GM12878 (cell line): ENCODE measurements at regions not wholly inside any gene's neighbourhood (a gene's known extent, or its start where the extent isn't known, plus 50 kb on each side); places are given as distances from the start of the nearest gene placed in this dataset.

Source experiments
- ATAC-seq: fragments of 200-7000 bp; cut with Tn5 transposase; 3 replicates; pipeline ENCODE4 v1.9.1; 2020; ENCODE audit warnings: mild to moderate bottlenecking, moderate library complexity
- BruUV-seq: library from RNA; stranded (reverse); fragments of 400-500 nt; replicated peaks from 2 replicates; lab custom pipeline; 2021; lab: Mats Ljungman, UMichigan
- CTCF ChIA-PET: fragments of 300-600 bp; sonication (Branson Sonifier 250); formaldehyde crosslinking; extraction: SDS; loops from one replicate; lab custom pipeline; 2021; ENCODE audit warnings: inconsistent platforms; lab: Yijun Ruan, JAX
- POLR2A ChIA-PET: fragments of 350-600 bp; formaldehyde crosslinking; extraction: SDS; loops from one replicate; lab custom pipeline; 2021; ENCODE audit warnings: inconsistent platforms; lab: Charles Lee
- RAD21 ChIA-PET: fragments of 300-600 bp; sonication (Branson Sonifier 250); formaldehyde crosslinking; loops from one replicate; lab custom pipeline; 2023; ENCODE audit warnings: antibody characterized with exemption; ENCODE audit not compliant: unreplicated experiment; lab: Charles Lee
- SMC1A ChIA-PET: fragments of 300-600 bp; sonication (Branson Sonifier 250); formaldehyde crosslinking; loops from one replicate; lab custom pipeline; 2023; ENCODE audit not compliant: unreplicated experiment, uncharacterized antibody; lab: Charles Lee
- DNase-seq: peaks from one replicate; pipeline ENCODE4 v3.0.0-alpha.2; 2011; ENCODE audit warnings: low read depth, low spot score
- FAIRE-seq: peaks from 3 replicates; lab custom pipeline; 2011; peaks lifted over from hg19 to GRCh38; lab: Jason Lieb, UNC
- H2AFZ ChIP-seq: 2 replicates; pipeline ENCODE4 v1.6.0; 2011; ENCODE audit warnings: low read depth, low read length, control low read depth; ENCODE audit not compliant: control insufficient read depth
- H3K27ac ChIP-seq: 2 replicates; pipeline ENCODE4 v1.5.1; 2011; ENCODE audit warnings: control low read depth; ENCODE audit not compliant: control insufficient read depth, insufficient read depth
- H3K27me3 ChIP-seq, 2 experiments: replicated peaks in 1 of 2; 2 replicates each; pipeline versions ENCODE4 v1.6.0 to v1.6.1; 2011; ENCODE audit warnings: low read length in 1 of 2; ENCODE audit not compliant: control insufficient read depth in 2 of 2, insufficient read depth in 2 of 2
- H3K36me3 ChIP-seq, 2 experiments: 2 replicates each; pipeline ENCODE4 v1.5.1; 2011; ENCODE audit warnings: low read length in 1 of 2; ENCODE audit not compliant: control insufficient read depth in 2 of 2, insufficient read depth in 2 of 2
- H3K4me1 ChIP-seq: 2 replicates; pipeline ENCODE4 v1.6.1; 2011; ENCODE audit warnings: mild to moderate bottlenecking, low read length, moderate library complexity, mixed read lengths; ENCODE audit not compliant: control insufficient read depth, insufficient read depth
- H3K4me2 ChIP-seq: 2 replicates; pipeline ENCODE4 v1.6.0; 2011; ENCODE audit warnings: control low read depth; ENCODE audit not compliant: control insufficient read depth, insufficient read depth
- H3K4me3 ChIP-seq: fragments of 200-600 bp; sonication (generic); 2 replicates; pipeline ENCODE4 v1.5.1; 2016
- H3K79me2 ChIP-seq: 2 replicates; pipeline ENCODE4 v1.6.0; 2011; ENCODE audit warnings: low read length; ENCODE audit not compliant: control insufficient read depth, insufficient read depth
- H3K9ac ChIP-seq: 2 replicates; pipeline ENCODE4 v1.8.0; 2011; ENCODE audit warnings: low read length, control low read depth, mixed read lengths; ENCODE audit not compliant: control insufficient read depth, insufficient read depth
- H3K9me3 ChIP-seq: replicated peaks from 3 replicates; pipeline ENCODE4 v1.5.1; 2011; ENCODE audit warnings: mild to moderate bottlenecking, low read length; ENCODE audit not compliant: control insufficient read depth, insufficient read depth
- H4K20me1 ChIP-seq: 2 replicates; pipeline ENCODE4 v1.6.0; 2011; ENCODE audit not compliant: control insufficient read depth, insufficient read depth
- CHD1 ChIP-seq: IDR thresholded peaks from 2 replicates; pipeline ENCODE4 v1.6.1; 2012; ENCODE audit warnings: low read depth, low read length, improper control_type of control experiment
- EP300 ChIP-seq, 2 experiments: fragments of 150-350 bp in 1 of 2; IDR thresholded peaks; 2 replicates each; pipeline ENCODE4 v1.6.1; 2011 to 2012; ENCODE audit warnings: low read depth in 2 of 2, low read length in 2 of 2, borderline replicate concordance in 1 of 2, improper control_type of control experiment in 1 of 2, inconsistent platforms in 1 of 2; ENCODE audit not compliant: control insufficient read depth in 1 of 2
- HDGF ChIP-seq: fragments of 450-650 bp; IDR thresholded peaks from 2 replicates; pipeline ENCODE4 v1.6.1; 2016; ENCODE audit warnings: antibody characterized with exemption
- HSF1 ChIP-seq: fragments of 150-350 bp; IDR thresholded peaks from 2 replicates; pipeline ENCODE4 v1.6.1; 2014; ENCODE audit warnings: mild to moderate bottlenecking, low read depth, low read length
- MEF2B ChIP-seq: fragments of 450-650 bp; IDR thresholded peaks from 2 replicates; pipeline ENCODE4 v1.6.1; 2018; ENCODE audit warnings: mild to moderate bottlenecking, moderate library complexity; ENCODE audit not compliant: partially characterized antibody, poor library complexity, severe bottlenecking
- MTA2 ChIP-seq: fragments of 450-650 bp; IDR thresholded peaks from 2 replicates; pipeline ENCODE4 v1.6.1; 2016; ENCODE audit warnings: low read depth, mild to moderate bottlenecking, moderate library complexity
- POLR2AphosphoS5 ChIP-seq: IDR thresholded peaks from 2 replicates; pipeline ENCODE4 v1.6.1; 2011; ENCODE audit warnings: mild to moderate bottlenecking, low read length, inconsistent platforms
- SREBF2 ChIP-seq: IDR thresholded peaks from 2 replicates; pipeline ENCODE4 v1.6.1; 2012; ENCODE audit warnings: mild to moderate bottlenecking, low read length
- TBL1XR1 ChIP-seq: IDR thresholded peaks from 2 replicates; pipeline ENCODE4 v1.6.1; 2012; ENCODE audit warnings: low read depth, low read length, improper control_type of control experiment
- TCF3 ChIP-seq: IDR thresholded peaks from 2 replicates; pipeline ENCODE4 v1.6.1; 2012; ENCODE audit warnings: low read depth, mild to moderate bottlenecking, low read length, borderline replicate concordance; ENCODE audit not compliant: insufficient read depth
- WGBS: methylation state at CpG from one replicate; pipeline ENCODE4 v1.1.6; 2016; ENCODE audit warnings: low lambda C conversion rate; ENCODE audit not compliant: insufficient replicate concordance, insufficient coverage; ENCODE audit errors: missing lambda C conversion rate; 5-methylcytosine and 5-hydroxymethylcytosine counted together
- in situ Hi-C: fragments of 300-500 bp; cut with MboI; formaldehyde crosslinking; loops from 9 replicates; pipeline ENCODE4 v1.14.3; 2018; ENCODE audit warnings: mixed read lengths
- intact Hi-C: fragments of 100-400 bp; cut with micrococcal nuclease; formaldehyde crosslinking; loops from one replicate; pipeline ENCODE4 v1.14.2; 2022; ENCODE audit not compliant: unreplicated experiment
- TF ChIP-seq, protein P1 (sequence below), 3 experiments: IDR thresholded peaks in 2 of 3; conservative IDR thresholded peaks in 1 of 3; 2 replicates each; pipeline ENCODE4 v1.5.1; 2011; ENCODE audit warnings: low read depth in 3 of 3, low read length in 3 of 3, mild to moderate bottlenecking in 3 of 3, control low read depth in 2 of 3, moderate library complexity in 2 of 3, inconsistent platforms in 1 of 3, mixed read lengths in 1 of 3; ENCODE audit not compliant: control insufficient read depth in 2 of 3, insufficient read depth in 1 of 3; ENCODE audit errors: extremely low read depth in 1 of 3
- TF ChIP-seq, protein P2 (sequence below): fragments of 450-650 bp; IDR thresholded peaks from 2 replicates; pipeline ENCODE4 v1.6.1; 2018; ENCODE audit warnings: borderline replicate concordance, mild to moderate bottlenecking; ENCODE audit not compliant: partially characterized antibody

- in situ Hi-C loops: no loop called here
- Histone ChIP-seq H3K9me3 (no peaks in the 10 kb centered on the region), H3K36me3 (no peaks in the 10 kb centered on the region), H3K27ac (no peak overlapping the region), H4K20me1 (no peaks in the 10 kb centered on the region), H2AFZ (no peak overlapping the region), H3K4me1 (no peaks in the 10 kb centered on the region), H3K4me2 (no peak overlapping the region), H3K27me3 (no peaks in the 10 kb centered on the region), H3K9ac (no peak overlapping the region), H3K4me3 (no peak overlapping the region), H3K79me2 (no peaks in the 10 kb centered on the region)
- TF ChIP-seq SREBF2: no peak
- TF ChIP-seq EP300 (IDR thresholded peaks at IDR 0.05; ENCODE audit: borderline replicate concordance in 1 of 2, control insufficient read depth in 1 of 2, low read depth in 2 of 2, low read length in 2 of 2): no peak
- TF ChIP-seq, protein P1, sequence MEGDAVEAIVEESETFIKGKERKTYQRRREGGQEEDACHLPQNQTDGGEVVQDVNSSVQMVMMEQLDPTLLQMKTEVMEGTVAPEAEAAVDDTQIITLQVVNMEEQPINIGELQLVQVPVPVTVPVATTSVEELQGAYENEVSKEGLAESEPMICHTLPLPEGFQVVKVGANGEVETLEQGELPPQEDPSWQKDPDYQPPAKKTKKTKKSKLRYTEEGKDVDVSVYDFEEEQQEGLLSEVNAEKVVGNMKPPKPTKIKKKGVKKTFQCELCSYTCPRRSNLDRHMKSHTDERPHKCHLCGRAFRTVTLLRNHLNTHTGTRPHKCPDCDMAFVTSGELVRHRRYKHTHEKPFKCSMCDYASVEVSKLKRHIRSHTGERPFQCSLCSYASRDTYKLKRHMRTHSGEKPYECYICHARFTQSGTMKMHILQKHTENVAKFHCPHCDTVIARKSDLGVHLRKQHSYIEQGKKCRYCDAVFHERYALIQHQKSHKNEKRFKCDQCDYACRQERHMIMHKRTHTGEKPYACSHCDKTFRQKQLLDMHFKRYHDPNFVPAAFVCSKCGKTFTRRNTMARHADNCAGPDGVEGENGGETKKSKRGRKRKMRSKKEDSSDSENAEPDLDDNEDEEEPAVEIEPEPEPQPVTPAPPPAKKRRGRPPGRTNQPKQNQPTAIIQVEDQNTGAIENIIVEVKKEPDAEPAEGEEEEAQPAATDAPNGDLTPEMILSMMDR (IDR thresholded peaks at IDR 0.05 in 2 of 3, conservative IDR thresholded peaks at IDR 0.05 in 1 of 3; ENCODE audit: control insufficient read depth in 2 of 3, extremely low read depth in 1 of 3, insufficient read depth in 1 of 3, low read depth in 3 of 3, low read length in 3 of 3): peak in 1 of 3 experiments; percentile 21; a peak in 1 of 6 replicates
- TF ChIP-seq CHD1: no peak
- ATAC-seq (no peak), DNase-seq (no peak), FAIRE-seq (no peak)
- ChIA-PET POLR2A (no interaction called here), CTCF (interaction anchor here (1.1 to 1.6 kb wide), 2 partner anchors 39 to 304 kb away, joined by 3 read pairs; no protein-coding TSS in a partner anchor), RAD21 (no interaction called here), SMC1A (interaction anchor here (1.7 kb wide), 1 partner anchor 185 kb away, joined by 4 read pairs; no protein-coding TSS in a partner anchor)
- no TSS peak for BruUV-seq
- intact Hi-C loops: no loop called here
Measured at GRCh38 chr2:198961547-198961946, 496.2 kb downstream of the SATB2 start.

DNA sequence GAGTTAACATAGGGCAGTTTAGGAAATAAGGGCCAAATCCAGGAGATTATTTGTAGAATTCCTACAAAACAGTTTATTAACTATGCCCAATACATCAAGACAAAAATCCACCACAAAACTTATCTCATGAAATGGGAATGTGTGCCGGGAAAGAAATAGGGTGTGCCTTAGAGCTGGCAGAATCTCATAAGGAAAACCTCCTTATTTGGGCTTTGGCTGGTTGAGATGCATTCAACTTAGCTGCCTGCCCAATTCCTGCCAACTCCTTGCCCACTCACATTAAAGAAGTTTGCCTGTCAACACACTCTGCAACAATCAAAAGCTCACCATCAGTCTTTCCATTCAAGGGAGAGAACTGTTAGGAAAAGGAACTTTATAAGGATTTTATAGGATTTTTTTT is 500.6 kb downstream of the SATB2 start:
- H3K9ac ChIP-seq: no peak overlapping the region
- no peaks in the 10 kb centered on the region for H3K36me3 ChIP-seq
- no peak overlapping the region for H3K4me2 ChIP-seq
- ATAC-seq (no peak), FAIRE-seq (no peak), DNase-seq (no peak)
- no peaks in the 10 kb centered on the region for H4K20me1 ChIP-seq
- no peaks in the 10 kb centered on the region for H3K27me3 ChIP-seq
- no peak overlapping the region for H3K27ac ChIP-seq
- intact Hi-C loops: no loop called here
- ChIA-PET CTCF (interaction anchor here (0.9 kb wide), 1 partner anchor 9 kb away, joined by 3 read pairs; no protein-coding TSS in a partner anchor), RAD21 (no interaction called here), POLR2A (no interaction called here), SMC1A (no interaction called here)
- H3K4me3 ChIP-seq: no peak overlapping the region
- no peaks in the 10 kb centered on the region for H3K9me3 ChIP-seq
- H3K79me2 ChIP-seq: no peaks in the 10 kb centered on the region
- H3K4me1 ChIP-seq: no peaks in the 10 kb centered on the region
- WGBS: 0% methylated on average over 1 of the region's 1 CpG
- H2AFZ ChIP-seq: no peak overlapping the region
- in situ Hi-C loops: no loop called here
- no TSS peak for BruUV-seq
- TF ChIP-seq HDGF: no peak
- TF ChIP-seq POLR2AphosphoS5: no peak
- TF ChIP-seq MTA2: no peak
- no peak for TF ChIP-seq MEF2B
- TF ChIP-seq, protein P2, sequence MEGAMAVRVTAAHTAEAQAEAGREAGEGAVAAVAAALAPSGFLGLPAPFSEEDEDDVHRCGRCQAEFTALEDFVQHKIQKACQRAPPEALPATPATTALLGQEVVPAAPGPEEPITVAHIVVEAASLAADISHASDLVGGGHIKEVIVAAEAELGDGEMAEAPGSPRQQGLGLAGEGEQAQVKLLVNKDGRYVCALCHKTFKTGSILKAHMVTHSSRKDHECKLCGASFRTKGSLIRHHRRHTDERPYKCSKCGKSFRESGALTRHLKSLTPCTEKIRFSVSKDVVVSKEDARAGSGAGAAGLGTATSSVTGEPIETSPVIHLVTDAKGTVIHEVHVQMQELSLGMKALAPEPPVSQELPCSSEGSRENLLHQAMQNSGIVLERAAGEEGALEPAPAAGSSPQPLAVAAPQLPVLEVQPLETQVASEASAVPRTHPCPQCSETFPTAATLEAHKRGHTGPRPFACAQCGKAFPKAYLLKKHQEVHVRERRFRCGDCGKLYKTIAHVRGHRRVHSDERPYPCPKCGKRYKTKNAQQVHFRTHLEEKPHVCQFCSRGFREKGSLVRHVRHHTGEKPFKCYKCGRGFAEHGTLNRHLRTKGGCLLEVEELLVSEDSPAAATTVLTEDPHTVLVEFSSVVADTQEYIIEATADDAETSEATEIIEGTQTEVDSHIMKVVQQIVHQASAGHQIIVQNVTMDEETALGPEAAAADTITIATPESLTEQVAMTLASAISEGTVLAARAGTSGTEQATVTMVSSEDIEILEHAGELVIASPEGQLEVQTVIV: no peak
- no peak for TF ChIP-seq HSF1
- TF ChIP-seq TCF3: no peak
- TF ChIP-seq TBL1XR1: no peak
